ENCODE measurements at regions not wholly inside any gene's neighbourhood (a gene's known extent, or its start where the extent isn't known, plus 50 kb on each side); places are given as distances from the start of the nearest gene placed in this dataset.

DNA sequence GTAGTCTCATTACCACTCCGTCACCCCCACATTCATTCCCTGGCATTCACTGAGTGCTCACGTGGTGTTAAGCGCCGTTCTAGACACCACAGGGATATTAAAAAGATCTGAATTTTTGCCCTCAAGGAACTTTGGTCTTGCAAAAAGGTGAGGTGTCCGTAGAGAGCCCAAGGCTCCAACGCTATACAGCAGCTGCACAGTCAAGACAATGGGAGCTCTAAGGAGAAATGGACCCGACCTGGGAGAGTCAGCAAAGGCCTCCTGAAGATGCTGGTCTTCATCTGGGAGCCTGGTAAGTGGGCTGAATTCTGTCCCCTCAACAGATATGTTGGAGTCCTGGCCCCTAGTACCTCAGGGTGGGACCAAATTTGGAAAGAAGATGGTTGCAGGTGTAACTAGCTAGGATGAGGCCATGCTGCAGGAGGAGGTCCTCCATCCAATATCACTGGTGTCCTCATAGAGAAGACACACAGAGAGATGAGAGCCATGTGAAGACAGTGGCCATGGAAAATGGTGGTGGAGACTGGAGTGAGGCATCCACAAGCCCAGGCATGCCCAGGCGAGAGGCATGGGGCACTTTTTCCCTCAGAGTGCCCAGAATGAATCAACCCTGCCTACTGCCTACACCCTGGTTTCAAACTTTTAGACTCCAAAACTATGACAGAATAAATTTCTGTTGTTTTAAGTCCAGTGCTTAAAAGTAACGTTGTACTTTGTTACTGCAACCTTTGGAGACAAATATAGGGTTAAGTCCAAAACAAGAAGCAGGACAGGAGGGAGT, 247.3 kb downstream of the TTC32 start:
- Histone ChIP-seq H3F3A (ENCODE audit: insufficient read depth, low read depth) (peaks cover 7% of the 10 kb centered on the region), H3K9me3 (ENCODE audit: insufficient read depth, low read depth) (no peaks in the 10 kb centered on the region), H3K27me3 (ENCODE audit: insufficient read depth, low read depth) (no peaks in the 10 kb centered on the region), H3K36me3 (ENCODE audit: low read depth) (no peaks in the 10 kb centered on the region), H3K4me2 (no peak overlapping the region), H3K4me1 (replicated peaks; ENCODE audit: insufficient read depth) (peaks cover 12% of the 10 kb centered on the region), H3K9me2 (ENCODE audit: insufficient read depth) (no peaks in the 10 kb centered on the region), H3K4me3 (no peak overlapping the region), H3K79me2 (ENCODE audit: low read depth) (no peaks in the 10 kb centered on the region), H2AFZ (no peak overlapping the region), H3K27ac (no peak overlapping the region), H4K20me1 (ENCODE audit: insufficient read depth) (no peaks in the 10 kb centered on the region)
- CTCF ChIA-PET = no interaction called here
- DNase-seq = no peak
- no peak for TF ChIP-seq EZH2 (IDR thresholded peaks at IDR 0.05; ENCODE audit: low read depth)
- TF ChIP-seq, protein P1, sequence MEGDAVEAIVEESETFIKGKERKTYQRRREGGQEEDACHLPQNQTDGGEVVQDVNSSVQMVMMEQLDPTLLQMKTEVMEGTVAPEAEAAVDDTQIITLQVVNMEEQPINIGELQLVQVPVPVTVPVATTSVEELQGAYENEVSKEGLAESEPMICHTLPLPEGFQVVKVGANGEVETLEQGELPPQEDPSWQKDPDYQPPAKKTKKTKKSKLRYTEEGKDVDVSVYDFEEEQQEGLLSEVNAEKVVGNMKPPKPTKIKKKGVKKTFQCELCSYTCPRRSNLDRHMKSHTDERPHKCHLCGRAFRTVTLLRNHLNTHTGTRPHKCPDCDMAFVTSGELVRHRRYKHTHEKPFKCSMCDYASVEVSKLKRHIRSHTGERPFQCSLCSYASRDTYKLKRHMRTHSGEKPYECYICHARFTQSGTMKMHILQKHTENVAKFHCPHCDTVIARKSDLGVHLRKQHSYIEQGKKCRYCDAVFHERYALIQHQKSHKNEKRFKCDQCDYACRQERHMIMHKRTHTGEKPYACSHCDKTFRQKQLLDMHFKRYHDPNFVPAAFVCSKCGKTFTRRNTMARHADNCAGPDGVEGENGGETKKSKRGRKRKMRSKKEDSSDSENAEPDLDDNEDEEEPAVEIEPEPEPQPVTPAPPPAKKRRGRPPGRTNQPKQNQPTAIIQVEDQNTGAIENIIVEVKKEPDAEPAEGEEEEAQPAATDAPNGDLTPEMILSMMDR (conservative IDR thresholded peaks at IDR 0.05) = no peak
- no TSS peak for BruUV-seq (replicated peaks)
- POLR2A ChIA-PET (ENCODE audit: unreplicated experiment) = no interaction called here
- intact Hi-C loops (cut with micrococcal nuclease; ENCODE audit: unreplicated experiment) = no loop called here

DNA sequence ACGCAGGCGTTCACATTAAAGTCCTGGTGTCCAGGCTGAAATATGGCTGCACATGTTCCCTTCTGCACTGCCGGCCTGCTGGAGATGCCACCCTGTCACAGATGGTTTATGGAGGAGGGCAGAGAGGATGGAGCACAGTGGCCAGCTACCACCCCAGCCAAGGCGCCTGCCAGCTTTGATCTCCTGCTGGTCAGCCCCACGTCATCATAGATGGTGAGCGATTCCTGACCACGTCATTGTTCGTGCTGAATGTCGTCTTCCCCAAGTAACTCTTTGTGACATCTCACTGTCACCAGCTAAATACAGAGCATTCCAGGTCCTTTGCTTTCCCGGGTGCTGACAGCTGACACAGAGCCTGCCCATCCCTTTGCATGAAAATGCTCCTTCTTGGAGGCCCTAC, 248.3 kb downstream of the TTC32 start:
- Histone ChIP-seq H3K9me3 (ENCODE audit: insufficient read depth, low read depth) (no peaks in the 10 kb centered on the region), H2AFZ (no peak overlapping the region), H3K4me1 (replicated peaks; ENCODE audit: insufficient read depth) (peaks cover 22% of the 10 kb centered on the region), H3K27me3 (ENCODE audit: insufficient read depth, low read depth) (no peaks in the 10 kb centered on the region), H3K27ac (no peak overlapping the region), H3K4me3 (no peak overlapping the region), H3K79me2 (ENCODE audit: low read depth) (no peaks in the 10 kb centered on the region), H4K20me1 (ENCODE audit: insufficient read depth) (no peaks in the 10 kb centered on the region), H3K36me3 (ENCODE audit: low read depth) (no peaks in the 10 kb centered on the region), H3K4me2 (no peak overlapping the region), H3F3A (ENCODE audit: insufficient read depth, low read depth) (peaks cover 7% of the 10 kb centered on the region), H3K9me2 (ENCODE audit: insufficient read depth) (no peaks in the 10 kb centered on the region)
- no TSS peak for BruUV-seq (replicated peaks)
- no peak for DNase-seq
- ChIA-PET CTCF (no interaction called here), POLR2A (ENCODE audit: unreplicated experiment) (no interaction called here)
- intact Hi-C loops (cut with micrococcal nuclease; ENCODE audit: unreplicated experiment) = no loop called here
- TF ChIP-seq, protein P1 (conservative IDR thresholded peaks at IDR 0.05) = no peak
- no peak for TF ChIP-seq EZH2 (IDR thresholded peaks at IDR 0.05; ENCODE audit: low read depth)

DNA sequence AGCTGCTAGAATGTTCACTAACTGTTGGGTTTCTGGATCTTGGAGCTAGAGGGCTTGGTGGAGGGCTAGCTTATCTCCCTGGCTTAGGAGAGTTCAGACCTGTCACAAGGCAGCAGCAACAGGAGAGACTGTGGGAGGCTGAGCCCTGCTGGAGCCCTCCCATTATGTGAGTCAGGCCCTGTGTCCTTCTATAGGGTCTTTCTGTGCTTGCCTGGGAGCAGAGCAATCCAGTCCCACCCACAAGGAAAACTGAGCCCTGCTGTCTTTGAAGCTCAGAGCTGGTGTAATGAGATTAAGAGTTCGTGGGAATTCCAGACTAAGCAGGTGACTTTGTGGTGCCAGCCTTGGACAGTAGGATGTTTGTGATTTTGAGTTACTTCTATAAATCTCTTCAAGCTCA, 249.0 kb downstream of the TTC32 start:
- Histone ChIP-seq H3K79me2 (ENCODE audit: low read depth) (no peaks in the 10 kb centered on the region), H3K4me1 (replicated peaks; ENCODE audit: insufficient read depth) (peaks cover 25% of the 10 kb centered on the region), H3F3A (ENCODE audit: insufficient read depth, low read depth) (peaks cover 7% of the 10 kb centered on the region), H3K36me3 (ENCODE audit: low read depth) (no peaks in the 10 kb centered on the region; the same call in 1 of the 2 replicates), H3K4me3 (no peak overlapping the region), H3K9me2 (ENCODE audit: insufficient read depth) (no peaks in the 10 kb centered on the region), H3K9me3 (ENCODE audit: insufficient read depth, low read depth) (no peaks in the 10 kb centered on the region), H3K4me2 (no peak overlapping the region), H4K20me1 (ENCODE audit: insufficient read depth) (no peaks in the 10 kb centered on the region), H3K27me3 (ENCODE audit: insufficient read depth, low read depth) (no peaks in the 10 kb centered on the region), H3K27ac (no peak overlapping the region), H2AFZ (no peak overlapping the region)
- BruUV-seq (replicated peaks) = no TSS peak
- intact Hi-C loops (cut with micrococcal nuclease; ENCODE audit: unreplicated experiment) = no loop called here
- ChIA-PET POLR2A (ENCODE audit: unreplicated experiment) (no interaction called here), CTCF (interaction anchor here (0.5 kb wide), 1 partner anchor 12 kb away, joined by 7 read pairs; no protein-coding TSS in a partner anchor)
- TF ChIP-seq EZH2 (IDR thresholded peaks at IDR 0.05; ENCODE audit: low read depth) = no peak
- TF ChIP-seq, protein P1 (conservative IDR thresholded peaks at IDR 0.05) = no peak
- DNase-seq = no peak
